AG04449 (cell line): ENCODE measurements at regions not wholly inside any gene's neighbourhood (a gene's known extent, or its start where the extent isn't known, plus 50 kb on each side); places are given as distances from the start of the nearest gene placed in this dataset.

Source experiments
- CTCF ChIA-PET: fragments of 350-600 bp; formaldehyde crosslinking; extraction: SDS; loops from one replicate; lab custom pipeline; 2021; ENCODE audit warnings: antibody characterized with exemption; lab: Yijun Ruan, JAX
- POLR2A ChIA-PET: fragments of 400-600, 350-600 bp; formaldehyde crosslinking; extraction: SDS; loops from one replicate; lab custom pipeline; 2020; ENCODE audit warnings: antibody characterized with exemption, inconsistent platforms; lab: Yijun Ruan, JAX
- DNase-seq: peaks from one replicate; pipeline ENCODE4 v3.0.0-alpha.2; 2010; ENCODE audit warnings: low read depth, low spot score
- H3K4me3 ChIP-seq: 2 replicates; pipeline ENCODE4 v1.5.1; 2011; ENCODE audit warnings: low read depth, mild to moderate bottlenecking, control low read depth, low read length
- CTCF ChIP-seq: IDR thresholded peaks from one replicate; pipeline ENCODE4 v1.5.1; 2011; ENCODE audit warnings: mild to moderate bottlenecking, moderate library complexity, low read length, control low read depth, inconsistent platforms; ENCODE audit not compliant: insufficient read depth; ENCODE audit errors: missing control alignments

GRCh38 chr1:95386915-95387314 is 152.9 kb downstream of the RWDD3 start:
- H3K4me3 ChIP-seq = no peak overlapping the region
- DNase-seq = no peak
- no peak for TF ChIP-seq CTCF
- CTCF ChIA-PET = no interaction called here
- POLR2A ChIA-PET = no interaction called here

GRCh38 chr1:95388031-95388430 is 154.0 kb downstream of the RWDD3 start:
- POLR2A ChIA-PET = no interaction called here
- no peak overlapping the region for H3K4me3 ChIP-seq
- no peak for TF ChIP-seq CTCF
- CTCF ChIA-PET = no interaction called here
- no peak for DNase-seq

- no peak overlapping the region for H3K4me3 ChIP-seq
- POLR2A ChIA-PET = no interaction called here
- CTCF ChIA-PET = no interaction called here
- no peak for DNase-seq
- no peak for TF ChIP-seq CTCF
These were observed 159.4 kb downstream of the RWDD3 start for GRCh38 chr1:95393434-95393833.

GRCh38 chr1:95396557-95396956 is 162.5 kb downstream of the RWDD3 start:
- no peak overlapping the region for H3K4me3 ChIP-seq
- DNase-seq = no peak
- no peak for TF ChIP-seq CTCF
- CTCF ChIA-PET = no interaction called here
- POLR2A ChIA-PET = no interaction called here

- H3K4me3 ChIP-seq = no peak overlapping the region
- ChIA-PET POLR2A (no interaction called here), CTCF (no interaction called here)
- TF ChIP-seq CTCF = no peak
- no peak for DNase-seq
These were observed 168.8 kb downstream of the RWDD3 start for GRCh38 chr1:95402780-95403179.

GRCh38 chr1:95406279-95406678 is 172.3 kb downstream of the RWDD3 start:
- CTCF ChIA-PET = no interaction called here
- no peak for DNase-seq
- H3K4me3 ChIP-seq = no peak overlapping the region
- POLR2A ChIA-PET = no interaction called here
- no peak for TF ChIP-seq CTCF
